AG08396 (cell line): ENCODE measurements at regions not wholly inside any gene's neighbourhood (a gene's known extent, or its start where the extent isn't known, plus 50 kb on each side); places are given as distances from the start of the nearest gene placed in this dataset.
A peak's percentile ranks its signal among the peaks of the same experiment; 100 is the strongest.

Source experiments
- DNase-seq: peaks from one replicate; pipeline ENCODE4 v3.0.0; 2012; ENCODE audit warnings: low spot score, mixed read lengths

DNA sequence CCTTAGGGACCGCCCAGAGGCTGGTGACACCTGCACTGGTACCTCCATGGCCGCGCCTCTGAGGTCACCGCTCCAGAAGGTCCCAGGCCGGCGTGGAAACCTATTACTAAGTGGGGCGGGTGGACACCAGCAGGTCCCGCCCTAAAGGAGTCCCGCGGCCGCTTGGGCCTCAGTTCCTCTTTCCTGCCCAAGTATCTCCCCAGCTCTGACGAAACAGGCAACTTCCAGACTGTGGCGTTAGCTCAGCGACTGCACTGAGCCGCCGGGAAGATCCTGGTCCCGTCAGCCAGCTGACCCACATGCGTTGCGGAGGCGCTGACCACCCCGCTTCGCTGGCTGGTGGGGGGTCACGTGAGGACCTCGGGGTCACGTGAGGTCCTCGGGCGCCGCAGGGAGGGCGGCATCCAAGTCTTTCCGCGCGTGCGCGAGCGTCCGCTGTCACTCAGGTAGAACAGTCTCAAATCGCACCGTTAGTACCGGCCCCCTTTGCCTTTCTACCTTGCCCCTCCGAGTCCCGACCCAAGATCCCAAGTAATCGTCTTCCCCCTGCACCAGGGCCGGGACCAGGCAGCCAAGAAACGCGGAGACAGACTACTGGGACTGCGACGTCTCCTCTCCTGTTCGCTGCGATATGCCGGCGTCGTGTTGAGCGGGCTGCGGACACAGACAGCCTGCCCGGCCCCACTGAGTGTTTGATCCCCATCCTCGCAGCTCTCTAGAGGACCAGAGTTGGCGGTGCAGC is 53.7 kb upstream of the KDM4C start:
- peak; percentile 69 for DNase-seq

DNA sequence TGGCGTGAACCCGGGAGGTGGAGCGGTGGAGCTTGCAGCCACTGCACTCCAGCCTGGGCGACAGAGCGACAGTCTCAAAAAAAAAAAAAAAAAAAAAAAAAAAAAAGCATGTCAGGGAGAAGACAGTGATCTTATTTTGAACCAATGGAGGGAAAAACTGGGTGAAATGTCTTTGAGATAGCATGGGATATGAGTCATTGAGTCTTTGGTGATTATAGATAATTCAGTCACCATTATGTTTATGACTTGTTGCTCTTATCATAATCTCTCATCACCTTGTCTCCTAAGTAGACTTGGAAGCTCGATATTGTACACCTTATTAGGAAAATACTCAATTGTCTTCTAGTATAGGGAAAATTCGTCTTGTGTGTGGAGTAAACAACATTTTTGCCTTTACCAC is 55.1 kb upstream of the KDM4C start:
- DNase-seq: no peak

DNA sequence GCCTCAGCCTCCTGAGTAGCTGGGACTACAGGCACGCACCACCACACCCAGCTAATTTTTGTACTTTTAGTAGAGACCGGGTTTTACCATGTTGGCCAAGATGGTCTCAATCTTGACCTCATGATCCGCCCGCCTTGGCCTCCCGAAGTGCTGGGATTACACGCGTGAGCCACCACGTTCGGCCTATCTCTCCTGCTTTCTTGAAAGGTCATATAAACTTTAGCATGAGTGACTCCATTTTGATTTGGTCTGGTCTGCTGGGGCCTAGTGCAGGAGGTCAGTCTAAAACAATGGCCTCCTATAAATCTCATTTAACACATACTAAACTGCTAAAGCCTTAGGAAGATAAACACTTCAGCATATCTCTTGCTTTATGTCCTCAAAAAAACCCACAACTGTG is 50.6 kb upstream of the GLDC start:
- DNase-seq: no peak

DNA sequence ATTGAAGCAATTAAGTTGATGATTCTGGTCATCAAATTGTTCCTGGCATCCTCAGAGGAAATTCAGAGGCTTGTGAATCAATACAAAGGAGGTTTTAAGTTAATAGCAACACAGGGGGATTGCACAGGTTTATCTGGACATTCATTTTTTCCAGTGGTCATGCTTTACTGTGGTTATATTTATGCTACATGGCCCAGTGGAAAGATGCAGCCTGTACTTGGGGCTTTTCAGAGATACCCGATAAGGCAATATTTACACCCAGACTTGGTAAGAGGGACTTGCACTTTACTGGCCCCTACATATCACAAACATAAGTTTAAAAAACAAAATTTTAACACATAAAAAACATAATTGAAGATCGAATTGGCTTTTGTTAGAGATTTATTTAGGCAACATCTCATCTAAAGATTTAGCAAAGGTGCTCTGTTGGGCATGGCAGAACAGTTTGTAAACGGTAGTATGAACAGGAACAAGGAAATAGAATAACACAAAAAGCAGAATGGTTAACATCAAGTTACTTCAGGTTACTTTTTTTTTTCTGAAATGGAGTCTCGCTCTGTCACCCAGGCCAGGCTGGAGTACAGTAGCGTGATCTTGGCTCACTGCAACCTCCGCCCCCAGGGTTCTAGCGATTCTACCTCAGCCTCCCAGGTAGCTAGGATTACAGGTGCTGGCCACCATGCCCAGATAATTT is 49.7 kb upstream of the GLDC start:
- DNase-seq: no peak
